B cell (primary cell): ENCODE measurements at regions not wholly inside any gene's neighbourhood (a gene's known extent, or its start where the extent isn't known, plus 50 kb on each side); places are given as distances from the start of the nearest gene placed in this dataset.

Experiments
- EZH2 ChIP-seq: IDR thresholded peaks from 2 replicates; pipeline ENCODE4 v1.6.1; 2012; ENCODE audit warnings: borderline replicate concordance, low read depth, mild to moderate bottlenecking, moderate library complexity, low read length; ENCODE audit not compliant: insufficient read depth, poor library complexity, severe bottlenecking
- TF ChIP-seq, protein P1 (sequence below): fragments of 200-600 bp; IDR thresholded peaks from one replicate; pipeline ENCODE4 v1.8.0; 2022; ENCODE audit warnings: antibody characterized with exemption, mild to moderate bottlenecking

- TF ChIP-seq, protein P1, sequence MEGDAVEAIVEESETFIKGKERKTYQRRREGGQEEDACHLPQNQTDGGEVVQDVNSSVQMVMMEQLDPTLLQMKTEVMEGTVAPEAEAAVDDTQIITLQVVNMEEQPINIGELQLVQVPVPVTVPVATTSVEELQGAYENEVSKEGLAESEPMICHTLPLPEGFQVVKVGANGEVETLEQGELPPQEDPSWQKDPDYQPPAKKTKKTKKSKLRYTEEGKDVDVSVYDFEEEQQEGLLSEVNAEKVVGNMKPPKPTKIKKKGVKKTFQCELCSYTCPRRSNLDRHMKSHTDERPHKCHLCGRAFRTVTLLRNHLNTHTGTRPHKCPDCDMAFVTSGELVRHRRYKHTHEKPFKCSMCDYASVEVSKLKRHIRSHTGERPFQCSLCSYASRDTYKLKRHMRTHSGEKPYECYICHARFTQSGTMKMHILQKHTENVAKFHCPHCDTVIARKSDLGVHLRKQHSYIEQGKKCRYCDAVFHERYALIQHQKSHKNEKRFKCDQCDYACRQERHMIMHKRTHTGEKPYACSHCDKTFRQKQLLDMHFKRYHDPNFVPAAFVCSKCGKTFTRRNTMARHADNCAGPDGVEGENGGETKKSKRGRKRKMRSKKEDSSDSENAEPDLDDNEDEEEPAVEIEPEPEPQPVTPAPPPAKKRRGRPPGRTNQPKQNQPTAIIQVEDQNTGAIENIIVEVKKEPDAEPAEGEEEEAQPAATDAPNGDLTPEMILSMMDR: no peak
- no peak for TF ChIP-seq EZH2
Observed at GRCh38 chr7:15863951-15864625, 177.6 kb upstream of the MEOX2 start.
